ENCODE measurements at regions not wholly inside any gene's neighbourhood (a gene's known extent, or its start where the extent isn't known, plus 50 kb on each side); places are given as distances from the start of the nearest gene placed in this dataset.

GRCh38 chr17:77302682-77303081 is 161.9 kb downstream of the SEC14L1 start:
- H3K27me3 ChIP-seq (ENCODE audit: control insufficient read depth in 4 of 4, insufficient read depth in 4 of 4, low read length in 3 of 4), result no peaks in the 10 kb centered on the region
- no peak overlapping the region for H3K4me3 ChIP-seq (ENCODE audit: low read depth in 1 of 3, low read length in 3 of 3)
- peaks cover 0 to 2% (median 0%) of the 10 kb centered on the region in 4 donors for H3K36me3 ChIP-seq (ENCODE audit: control insufficient read depth in 4 of 4, insufficient read depth in 3 of 4, low read depth in 1 of 4, low read length in 3 of 4)
- 97% methylated on average over 8 of the region's 8 CpGs for WGBS
- no peaks in the 10 kb centered on the region for H3K9me3 ChIP-seq (ENCODE audit: control insufficient read depth in 4 of 4, low read length in 3 of 4)
- no peak for TF ChIP-seq SP1 (IDR thresholded peaks at IDR 0.05)
- no peak for TF ChIP-seq EGR1 (IDR thresholded peaks at IDR 0.05; ENCODE audit: low read depth in 2 of 2)
- TF ChIP-seq RXRA (IDR thresholded peaks at IDR 0.05), result no peak
- TF ChIP-seq REST (IDR thresholded peaks at IDR 0.05), result no peak
- TF ChIP-seq, protein P1, sequence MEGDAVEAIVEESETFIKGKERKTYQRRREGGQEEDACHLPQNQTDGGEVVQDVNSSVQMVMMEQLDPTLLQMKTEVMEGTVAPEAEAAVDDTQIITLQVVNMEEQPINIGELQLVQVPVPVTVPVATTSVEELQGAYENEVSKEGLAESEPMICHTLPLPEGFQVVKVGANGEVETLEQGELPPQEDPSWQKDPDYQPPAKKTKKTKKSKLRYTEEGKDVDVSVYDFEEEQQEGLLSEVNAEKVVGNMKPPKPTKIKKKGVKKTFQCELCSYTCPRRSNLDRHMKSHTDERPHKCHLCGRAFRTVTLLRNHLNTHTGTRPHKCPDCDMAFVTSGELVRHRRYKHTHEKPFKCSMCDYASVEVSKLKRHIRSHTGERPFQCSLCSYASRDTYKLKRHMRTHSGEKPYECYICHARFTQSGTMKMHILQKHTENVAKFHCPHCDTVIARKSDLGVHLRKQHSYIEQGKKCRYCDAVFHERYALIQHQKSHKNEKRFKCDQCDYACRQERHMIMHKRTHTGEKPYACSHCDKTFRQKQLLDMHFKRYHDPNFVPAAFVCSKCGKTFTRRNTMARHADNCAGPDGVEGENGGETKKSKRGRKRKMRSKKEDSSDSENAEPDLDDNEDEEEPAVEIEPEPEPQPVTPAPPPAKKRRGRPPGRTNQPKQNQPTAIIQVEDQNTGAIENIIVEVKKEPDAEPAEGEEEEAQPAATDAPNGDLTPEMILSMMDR (IDR thresholded peaks at IDR 0.05; ENCODE audit: low read depth, low read length, missing input control), result no peak
- TF ChIP-seq, protein P2, sequence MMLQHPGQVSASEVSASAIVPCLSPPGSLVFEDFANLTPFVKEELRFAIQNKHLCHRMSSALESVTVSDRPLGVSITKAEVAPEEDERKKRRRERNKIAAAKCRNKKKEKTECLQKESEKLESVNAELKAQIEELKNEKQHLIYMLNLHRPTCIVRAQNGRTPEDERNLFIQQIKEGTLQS (IDR thresholded peaks at IDR 0.05), result no peak
- TF ChIP-seq GABPA (IDR thresholded peaks at IDR 0.05 in 1 of 2, conservative IDR thresholded peaks at IDR 0.05 in 1 of 2), result no peak
- TF ChIP-seq RAD21 (IDR thresholded peaks at IDR 0.05), result no peak
- TF ChIP-seq FOXA1 (IDR thresholded peaks at IDR 0.05), result no peak
- TF ChIP-seq YY1 (IDR thresholded peaks at IDR 0.05), result no peak
- no peak for TF ChIP-seq ZBTB33 (IDR thresholded peaks at IDR 0.05)
- TF ChIP-seq HNF4A (conservative IDR thresholded peaks at IDR 0.05), result no peak
- no peak for TF ChIP-seq FOXA2 (IDR thresholded peaks at IDR 0.05)
- no peak for TF ChIP-seq HNF4G (IDR thresholded peaks at IDR 0.05)
- DNase-seq (ENCODE audit: low spot score), result no peak
- no peak overlapping the region for H3K9ac ChIP-seq (ENCODE audit: low read depth in 1 of 2, low read length in 2 of 2)
- H3K27ac ChIP-seq (ENCODE audit: low read depth in 1 of 2, low read length in 2 of 2), result no peak overlapping the region
- peaks cover 26 to 47% (median 34%) of the 10 kb centered on the region in 4 donors for H3K4me1 ChIP-seq (ENCODE audit: control insufficient read depth in 4 of 4, insufficient read depth in 4 of 4, low read length in 3 of 4)

DNA sequence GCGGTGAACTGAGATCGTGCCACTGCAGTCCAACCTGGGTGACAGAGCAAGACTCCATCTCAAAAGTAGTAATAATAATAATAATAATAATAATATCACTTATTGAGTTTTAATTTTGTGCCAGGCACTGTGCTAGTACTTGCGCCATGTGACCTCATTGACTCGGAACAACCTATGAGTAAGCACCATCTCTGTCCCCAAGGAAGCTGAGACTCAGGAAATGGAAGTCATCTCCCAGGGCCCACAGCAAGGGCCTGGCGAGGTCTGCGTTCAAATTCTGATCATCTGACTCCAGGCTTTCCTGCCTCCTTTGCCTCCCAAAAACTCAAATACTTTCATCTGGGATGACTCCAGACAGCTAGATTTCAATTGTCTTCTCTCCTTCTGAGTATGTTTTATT is 162.9 kb downstream of the SEC14L1 start:
- no peak overlapping the region for H3K27ac ChIP-seq (ENCODE audit: low read depth in 1 of 2, low read length in 2 of 2)
- DNase-seq (ENCODE audit: low spot score), result no peak
- H3K4me1 ChIP-seq (ENCODE audit: control insufficient read depth in 4 of 4, insufficient read depth in 4 of 4, low read length in 3 of 4), result peaks cover 26 to 55% (median 40%) of the 10 kb centered on the region in 4 donors
- H3K9me3 ChIP-seq (ENCODE audit: control insufficient read depth in 4 of 4, low read length in 3 of 4), result no peaks in the 10 kb centered on the region
- 93% methylated on average over 6 of the region's 6 CpGs for WGBS
- no peaks in the 10 kb centered on the region for H3K27me3 ChIP-seq (ENCODE audit: control insufficient read depth in 4 of 4, insufficient read depth in 4 of 4, low read length in 3 of 4)
- no peak overlapping the region for H3K4me3 ChIP-seq (ENCODE audit: low read depth in 1 of 3, low read length in 3 of 3)
- TF ChIP-seq, protein P1 (IDR thresholded peaks at IDR 0.05; ENCODE audit: low read depth, low read length, missing input control), result no peak
- TF ChIP-seq, protein P3, sequence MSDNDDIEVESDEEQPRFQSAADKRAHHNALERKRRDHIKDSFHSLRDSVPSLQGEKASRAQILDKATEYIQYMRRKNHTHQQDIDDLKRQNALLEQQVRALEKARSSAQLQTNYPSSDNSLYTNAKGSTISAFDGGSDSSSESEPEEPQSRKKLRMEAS (IDR thresholded peaks at IDR 0.05), result no peak
- no peak for TF ChIP-seq RXRA (IDR thresholded peaks at IDR 0.05)
- no peak for TF ChIP-seq TAF1 (conservative IDR thresholded peaks at IDR 0.05)
- no peak for TF ChIP-seq GABPA (IDR thresholded peaks at IDR 0.05 in 1 of 2, conservative IDR thresholded peaks at IDR 0.05 in 1 of 2)
- peaks cover 0 to 4% (median 0%) of the 10 kb centered on the region in 4 donors for H3K36me3 ChIP-seq (ENCODE audit: control insufficient read depth in 4 of 4, insufficient read depth in 3 of 4, low read depth in 1 of 4, low read length in 3 of 4)
- no peak overlapping the region for H3K9ac ChIP-seq (ENCODE audit: low read depth in 1 of 2, low read length in 2 of 2)

Measured in liver (tissue), 8 donors.